ENCODE measurements at regions not wholly inside any gene's neighbourhood (a gene's known extent, or its start where the extent isn't known, plus 50 kb on each side); places are given as distances from the start of the nearest gene placed in this dataset.

DNA sequence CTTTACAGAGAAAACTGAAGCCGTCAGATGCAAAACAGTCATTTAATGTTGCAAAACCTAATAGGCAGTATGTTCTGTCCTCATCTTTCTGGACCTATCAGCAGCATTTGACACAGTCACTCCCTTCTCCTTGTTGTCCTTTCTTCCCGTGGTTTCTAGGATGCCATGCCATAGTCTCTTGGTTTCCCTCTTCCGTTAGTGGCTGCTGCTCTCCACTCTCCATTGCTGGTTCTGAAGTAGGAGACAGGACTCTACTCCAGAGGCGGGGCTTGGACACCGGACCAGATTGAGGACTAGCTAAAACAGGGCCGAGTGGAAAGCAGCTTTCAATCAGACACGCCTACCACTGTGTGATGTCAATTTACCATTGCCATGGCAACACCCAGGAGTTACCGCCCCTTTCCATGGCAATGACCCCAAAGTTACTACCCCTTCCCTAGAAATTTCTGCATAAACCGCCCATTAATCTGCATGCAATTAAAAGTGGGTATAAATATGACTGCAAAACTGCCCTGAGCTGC lies 88.8 kb upstream of the CCDC160 start:
- Histone ChIP-seq H2AFZ (ENCODE audit: low read length) (peak overlapping the region; percentile 24), H3K9me3 (ENCODE audit: control insufficient read depth, insufficient read depth, low read depth, low read length) (no peaks in the 10 kb centered on the region), H3K9ac (ENCODE audit: insufficient read depth, low read length) (no peak overlapping the region), H3K4me1 (ENCODE audit: control insufficient read depth, extremely low read depth, insufficient read depth, low read length) (no peaks in the 10 kb centered on the region), H3K4me3 (replicated peaks in 1 of 4; ENCODE audit: control extremely low read depth in 1 of 4, insufficient read depth in 1 of 4, low read depth in 3 of 4, low read length in 4 of 4) (peak overlapping the region in 2 of 4 experiments; percentile 46 to 54), H3K27me3 (ENCODE audit: control insufficient read depth, insufficient read depth, low read length) (no peaks in the 10 kb centered on the region), H4K20me1 (ENCODE audit: control insufficient read depth, extremely low read depth, insufficient read depth, low read length) (no peaks in the 10 kb centered on the region), H3K36me3 (ENCODE audit: control insufficient read depth, insufficient read depth, low read length) (no peaks in the 10 kb centered on the region), H3K4me2 (ENCODE audit: extremely low read depth, insufficient read depth, low read length) (peak overlapping the region; percentile 8), H3K27ac (ENCODE audit: insufficient read depth, low read length) (no peak overlapping the region), H3K79me2 (ENCODE audit: control insufficient read depth, insufficient read depth, low read length) (no peaks in the 10 kb centered on the region)
- DNase-seq (ENCODE audit: low read depth in 2 of 2), result peak in 1 of 2 donors; percentile 5
- no peak for TF ChIP-seq EZH2 (IDR thresholded peaks at IDR 0.05; ENCODE audit: low read length, missing control alignments)
- TF ChIP-seq, protein P1, sequence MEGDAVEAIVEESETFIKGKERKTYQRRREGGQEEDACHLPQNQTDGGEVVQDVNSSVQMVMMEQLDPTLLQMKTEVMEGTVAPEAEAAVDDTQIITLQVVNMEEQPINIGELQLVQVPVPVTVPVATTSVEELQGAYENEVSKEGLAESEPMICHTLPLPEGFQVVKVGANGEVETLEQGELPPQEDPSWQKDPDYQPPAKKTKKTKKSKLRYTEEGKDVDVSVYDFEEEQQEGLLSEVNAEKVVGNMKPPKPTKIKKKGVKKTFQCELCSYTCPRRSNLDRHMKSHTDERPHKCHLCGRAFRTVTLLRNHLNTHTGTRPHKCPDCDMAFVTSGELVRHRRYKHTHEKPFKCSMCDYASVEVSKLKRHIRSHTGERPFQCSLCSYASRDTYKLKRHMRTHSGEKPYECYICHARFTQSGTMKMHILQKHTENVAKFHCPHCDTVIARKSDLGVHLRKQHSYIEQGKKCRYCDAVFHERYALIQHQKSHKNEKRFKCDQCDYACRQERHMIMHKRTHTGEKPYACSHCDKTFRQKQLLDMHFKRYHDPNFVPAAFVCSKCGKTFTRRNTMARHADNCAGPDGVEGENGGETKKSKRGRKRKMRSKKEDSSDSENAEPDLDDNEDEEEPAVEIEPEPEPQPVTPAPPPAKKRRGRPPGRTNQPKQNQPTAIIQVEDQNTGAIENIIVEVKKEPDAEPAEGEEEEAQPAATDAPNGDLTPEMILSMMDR (conservative IDR thresholded peaks at IDR 0.05 in 1 of 2, IDR thresholded peaks at IDR 0.05 in 1 of 2; ENCODE audit: low read depth in 1 of 2, low read length in 2 of 2), result no peak

- H3K4me3 ChIP-seq (replicated peaks in 1 of 4; ENCODE audit: control extremely low read depth in 1 of 4, insufficient read depth in 1 of 4, low read depth in 3 of 4, low read length in 4 of 4), result no peak overlapping the region
Measured at GRCh38 chrX:134158821-134159512, 78.0 kb upstream of the CCDC160 start.

DNA sequence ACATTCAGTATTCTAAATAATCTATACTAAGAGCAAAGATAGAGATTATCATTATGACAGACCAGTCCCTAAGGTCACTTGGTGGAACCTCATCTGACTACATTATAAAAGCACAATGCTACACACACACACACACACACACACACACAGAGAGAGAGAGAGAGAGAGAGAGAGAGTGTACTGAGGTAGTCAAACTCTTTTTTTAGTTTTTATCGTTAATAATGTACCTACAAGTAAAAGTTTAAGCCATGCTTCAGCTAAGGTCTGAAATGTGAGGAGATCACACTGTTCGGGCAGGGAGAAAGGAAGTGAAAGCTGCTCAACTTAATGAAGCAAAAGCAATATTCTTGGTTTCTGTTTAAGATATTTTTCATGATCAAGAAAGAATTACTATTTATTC lies 75.8 kb upstream of the CCDC160 start:
- Histone ChIP-seq H2AFZ (ENCODE audit: low read length) (no peak overlapping the region), H3K27ac (ENCODE audit: insufficient read depth, low read length) (no peak overlapping the region), H3K27me3 (ENCODE audit: control insufficient read depth, insufficient read depth, low read length) (no peaks in the 10 kb centered on the region), H4K20me1 (ENCODE audit: control insufficient read depth, extremely low read depth, insufficient read depth, low read length) (no peaks in the 10 kb centered on the region), H3K36me3 (ENCODE audit: control insufficient read depth, insufficient read depth, low read length) (no peaks in the 10 kb centered on the region), H3K4me3 (replicated peaks in 1 of 4; ENCODE audit: control extremely low read depth in 1 of 4, insufficient read depth in 1 of 4, low read depth in 3 of 4, low read length in 4 of 4) (no peak overlapping the region), H3K9ac (ENCODE audit: insufficient read depth, low read length) (no peak overlapping the region), H3K4me1 (ENCODE audit: control insufficient read depth, extremely low read depth, insufficient read depth, low read length) (no peaks in the 10 kb centered on the region), H3K4me2 (ENCODE audit: extremely low read depth, insufficient read depth, low read length) (no peak overlapping the region), H3K79me2 (ENCODE audit: control insufficient read depth, insufficient read depth, low read length) (no peaks in the 10 kb centered on the region), H3K9me3 (ENCODE audit: control insufficient read depth, insufficient read depth, low read depth, low read length) (no peaks in the 10 kb centered on the region)
- TF ChIP-seq EZH2 (IDR thresholded peaks at IDR 0.05; ENCODE audit: low read length, missing control alignments), result no peak
- TF ChIP-seq, protein P1 (conservative IDR thresholded peaks at IDR 0.05 in 1 of 2, IDR thresholded peaks at IDR 0.05 in 1 of 2; ENCODE audit: low read depth in 1 of 2, low read length in 2 of 2), result no peak
- no peak for DNase-seq (ENCODE audit: low read depth in 2 of 2)

More at GRCh38 chrX:134158821-134159512, 78.0 kb upstream of the CCDC160 start:
- H4K20me1 ChIP-seq (ENCODE audit: control insufficient read depth, extremely low read depth, insufficient read depth, low read length), result no peaks in the 10 kb centered on the region
- no peaks in the 10 kb centered on the region for H3K9me3 ChIP-seq (ENCODE audit: control insufficient read depth, insufficient read depth, low read depth, low read length)
- H3K36me3 ChIP-seq (ENCODE audit: control insufficient read depth, insufficient read depth, low read length), result no peaks in the 10 kb centered on the region
- no peak for TF ChIP-seq EZH2 (IDR thresholded peaks at IDR 0.05; ENCODE audit: low read length, missing control alignments)
- TF ChIP-seq, protein P1 (conservative IDR thresholded peaks at IDR 0.05 in 1 of 2, IDR thresholded peaks at IDR 0.05 in 1 of 2; ENCODE audit: low read depth in 1 of 2, low read length in 2 of 2), result no peak
- H3K27ac ChIP-seq (ENCODE audit: insufficient read depth, low read length), result no peak overlapping the region
- no peak for DNase-seq (ENCODE audit: low read depth in 2 of 2)
- no peak overlapping the region for H3K4me2 ChIP-seq (ENCODE audit: extremely low read depth, insufficient read depth, low read length)
- H3K4me1 ChIP-seq (ENCODE audit: control insufficient read depth, extremely low read depth, insufficient read depth, low read length), result no peaks in the 10 kb centered on the region
- H3K9ac ChIP-seq (ENCODE audit: insufficient read depth, low read length), result no peak overlapping the region
- no peaks in the 10 kb centered on the region for H3K27me3 ChIP-seq (ENCODE audit: control insufficient read depth, insufficient read depth, low read length)
- H2AFZ ChIP-seq (ENCODE audit: low read length), result no peak overlapping the region
- H3K79me2 ChIP-seq (ENCODE audit: control insufficient read depth, insufficient read depth, low read length), result no peaks in the 10 kb centered on the region

Measured in fibroblast of lung (primary cell).